GM21528 (cell line): ENCODE measurements at regions not wholly inside any gene's neighbourhood (a gene's known extent, or its start where the extent isn't known, plus 50 kb on each side); places are given as distances from the start of the nearest gene placed in this dataset.
"Not testable (repeated sequence)": the region's sequence is repeated elsewhere in the genome, so short reads cannot be mapped to it uniquely, and the experiment has no call there.

Experiments used
- ATAC-seq: cut with Tn5 transposase; IDR thresholded peaks from one replicate; pipeline ENCODE4 v1.9.1; 2021; ENCODE audit warnings: mild to moderate bottlenecking, moderate library complexity; ENCODE audit not compliant: unreplicated experiment, low FRiP score

DNA sequence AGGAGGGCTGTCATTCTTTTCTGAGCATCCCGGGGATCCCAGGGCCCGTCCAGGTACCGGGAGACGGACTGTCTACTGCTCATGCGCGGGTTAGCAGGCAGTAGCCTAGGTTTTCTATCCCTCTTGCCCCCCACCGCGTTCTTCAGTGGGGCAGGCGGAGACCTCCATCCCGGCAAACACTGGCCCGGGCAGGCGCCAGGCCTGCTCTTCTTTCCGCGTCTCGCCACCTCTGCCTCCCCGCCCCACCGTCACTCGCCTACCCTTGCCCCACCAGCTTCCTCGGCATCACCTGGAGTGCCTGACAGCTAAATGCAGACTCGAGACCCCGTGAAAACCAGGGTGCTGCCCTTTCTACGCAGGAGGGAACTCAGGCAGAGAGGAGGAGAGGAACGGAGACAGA, 1937.7 kb upstream of the DEFB115 start:
- no peak for ATAC-seq

DNA sequence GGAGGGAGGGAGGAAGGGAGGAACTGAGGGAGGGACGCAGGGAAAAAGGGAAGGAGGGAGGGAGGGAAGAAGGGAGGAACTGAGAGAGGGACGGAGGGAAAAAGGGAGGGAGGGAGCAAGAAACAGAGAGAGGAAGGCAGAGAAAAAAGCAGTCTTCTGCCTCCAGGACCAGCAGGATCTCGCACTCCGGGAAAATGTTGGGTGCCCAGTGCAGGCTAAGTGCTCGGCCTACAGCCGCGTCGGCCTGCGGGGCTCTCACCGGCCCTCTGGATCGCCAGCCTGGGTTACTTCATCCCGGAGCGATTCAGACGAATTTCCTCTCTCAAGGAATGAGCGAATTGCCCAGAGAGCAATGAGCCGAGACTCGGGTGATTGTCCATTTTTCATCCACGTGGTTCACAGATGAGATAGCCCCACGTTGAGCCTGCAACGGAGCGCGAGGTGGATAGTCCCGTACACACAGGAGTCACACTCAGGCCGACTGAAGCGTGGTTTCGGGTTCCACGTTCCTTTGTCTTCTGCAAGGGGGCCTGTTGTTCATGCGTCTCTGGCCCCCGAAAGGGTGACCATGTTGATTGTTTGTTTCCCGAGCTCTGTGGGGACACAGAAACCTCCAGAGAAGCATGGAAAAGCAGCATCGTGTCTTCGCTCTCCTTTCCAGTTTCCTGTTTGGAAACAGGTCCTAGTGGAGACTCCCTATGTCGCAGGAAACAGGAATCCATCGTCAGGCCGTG, 1937.1 kb upstream of the DEFB115 start:
- ATAC-seq, result not testable (repeated sequence)

GRCh38 chr20:29323631-29324515, 1933.6 kb upstream of the DEFB115 start:
- not testable (repeated sequence) for ATAC-seq

DNA sequence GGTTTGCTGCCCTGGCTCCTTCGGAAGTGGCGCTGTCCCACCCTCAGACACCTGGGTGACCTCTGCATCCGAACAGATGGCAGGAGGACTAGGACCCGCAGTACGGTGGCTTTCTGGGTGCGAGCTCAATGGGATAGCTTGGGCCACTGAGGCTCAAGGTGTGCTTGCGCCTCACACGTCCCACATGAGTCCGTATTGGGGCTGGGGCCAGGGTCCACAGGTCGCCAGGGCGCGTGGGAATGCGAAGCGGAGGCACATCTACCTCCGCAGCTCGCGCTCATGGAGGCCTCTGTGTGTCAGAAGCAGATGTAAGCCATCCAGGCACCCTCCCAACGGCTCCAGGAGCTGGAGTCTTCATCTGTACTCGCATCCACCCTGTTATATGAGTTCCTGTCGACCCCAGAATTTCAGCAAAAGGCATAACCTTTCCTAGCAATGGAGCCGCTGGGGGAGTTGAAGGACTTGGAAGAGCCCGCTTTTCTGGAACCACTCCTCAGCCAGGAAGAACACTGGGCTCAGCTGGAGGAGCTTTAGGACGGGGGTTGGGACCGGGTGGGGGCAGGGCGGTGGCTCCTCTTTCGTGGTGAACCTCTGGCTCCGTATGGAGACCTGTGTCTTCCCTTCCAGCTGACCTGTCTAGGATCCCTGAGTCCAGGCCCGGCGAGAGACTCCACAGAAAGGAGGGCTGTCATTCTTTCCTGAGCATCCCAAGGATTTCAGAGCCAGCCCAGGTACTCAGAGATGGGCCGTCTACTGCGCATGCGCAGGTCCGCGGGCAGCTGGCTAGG, 1932.8 kb upstream of the DEFB115 start:
- ATAC-seq, result not testable (repeated sequence)

DNA sequence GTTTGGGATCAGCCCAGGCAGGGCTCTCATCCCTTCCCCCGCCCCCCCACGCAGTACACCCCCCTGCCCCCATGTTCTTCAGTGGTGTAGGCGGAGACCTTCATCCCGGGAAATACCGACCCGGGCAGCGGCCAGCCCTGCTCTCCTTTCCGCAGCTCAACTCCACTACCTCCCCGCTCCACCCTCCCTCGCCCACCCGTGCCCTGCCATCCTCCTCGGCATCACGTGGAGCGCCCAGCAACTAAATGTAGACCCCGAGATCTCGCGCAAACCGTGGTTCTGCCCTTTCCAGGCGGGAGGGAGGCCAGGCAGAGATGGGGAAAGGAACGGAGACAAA, 1932.2 kb upstream of the DEFB115 start:
- ATAC-seq, result no peak

- not testable (repeated sequence) for ATAC-seq
Measured at GRCh38 chr20:29325781-29326180, 1931.7 kb upstream of the DEFB115 start.

DNA sequence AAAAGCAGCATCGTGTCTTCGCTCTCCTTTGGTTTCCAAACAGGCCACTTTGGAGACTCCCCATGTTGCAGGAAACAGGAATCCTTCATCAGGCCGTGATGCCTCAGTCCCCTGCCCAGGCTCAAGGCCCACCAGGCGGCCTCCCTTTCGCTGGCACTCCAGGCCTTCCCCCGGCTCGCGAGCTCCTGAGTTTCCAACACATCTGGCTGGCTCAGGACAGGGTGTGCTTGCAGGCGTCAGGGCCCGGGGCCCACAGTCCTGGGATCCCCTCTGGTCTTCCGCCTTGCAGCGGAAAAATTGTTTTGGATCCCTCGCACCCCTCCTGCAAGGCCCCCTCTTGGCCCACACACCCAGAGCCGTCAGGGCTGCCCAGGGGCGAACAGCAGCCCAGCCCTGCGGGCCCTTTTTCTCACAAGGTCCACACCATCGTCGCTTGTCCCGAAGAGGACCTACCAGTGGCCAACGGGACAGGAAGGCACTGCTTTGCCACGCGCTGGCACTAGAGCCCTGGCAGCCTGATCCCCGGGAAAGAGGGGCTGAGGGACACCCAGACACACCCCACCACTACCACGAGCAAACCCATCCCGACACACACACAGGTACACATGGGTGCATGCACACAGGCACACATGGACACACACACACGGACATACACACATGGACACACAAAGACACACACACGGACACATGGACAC, 1930.9 kb upstream of the DEFB115 start:
- ATAC-seq, result no peak

DNA sequence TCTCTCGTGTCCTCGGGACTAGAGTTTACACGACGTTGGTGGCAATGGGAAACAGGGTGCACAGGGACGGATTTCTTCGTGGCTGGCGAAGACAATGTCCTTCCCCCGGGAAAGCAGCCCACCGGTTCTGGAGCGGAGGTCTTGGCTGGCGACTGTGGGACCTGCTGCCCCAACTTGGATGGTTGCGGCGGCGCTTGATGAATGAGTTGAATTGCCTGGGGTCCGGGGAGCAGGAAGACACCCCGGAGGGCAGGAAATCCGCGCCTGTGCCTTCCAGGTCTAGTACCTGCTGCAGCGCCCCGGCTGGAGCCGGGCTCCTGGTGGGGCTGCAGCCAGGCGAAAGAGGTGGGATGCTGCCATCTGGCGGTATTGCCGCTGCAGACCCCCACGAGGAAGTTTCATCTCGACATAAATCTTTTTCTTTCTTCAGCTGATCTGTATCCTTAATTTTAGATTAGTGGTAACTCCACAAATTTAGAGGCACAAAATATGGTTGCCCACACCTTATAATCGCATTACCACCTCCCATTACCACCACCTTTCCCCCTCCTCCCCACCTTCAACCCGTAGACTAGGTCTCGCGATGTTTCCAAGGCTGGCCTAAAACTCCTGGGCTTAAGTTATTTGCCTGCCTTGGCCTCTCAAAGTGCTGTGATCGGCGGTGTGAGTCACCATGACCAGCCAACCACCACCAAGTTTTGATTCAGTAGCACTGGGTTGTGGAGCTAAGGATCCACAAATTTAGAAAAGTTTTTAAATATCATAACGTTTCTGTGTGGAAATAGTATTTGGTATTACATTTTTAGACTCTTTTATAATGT, 1929.7 kb upstream of the DEFB115 start:
- not testable (repeated sequence) for ATAC-seq

DNA sequence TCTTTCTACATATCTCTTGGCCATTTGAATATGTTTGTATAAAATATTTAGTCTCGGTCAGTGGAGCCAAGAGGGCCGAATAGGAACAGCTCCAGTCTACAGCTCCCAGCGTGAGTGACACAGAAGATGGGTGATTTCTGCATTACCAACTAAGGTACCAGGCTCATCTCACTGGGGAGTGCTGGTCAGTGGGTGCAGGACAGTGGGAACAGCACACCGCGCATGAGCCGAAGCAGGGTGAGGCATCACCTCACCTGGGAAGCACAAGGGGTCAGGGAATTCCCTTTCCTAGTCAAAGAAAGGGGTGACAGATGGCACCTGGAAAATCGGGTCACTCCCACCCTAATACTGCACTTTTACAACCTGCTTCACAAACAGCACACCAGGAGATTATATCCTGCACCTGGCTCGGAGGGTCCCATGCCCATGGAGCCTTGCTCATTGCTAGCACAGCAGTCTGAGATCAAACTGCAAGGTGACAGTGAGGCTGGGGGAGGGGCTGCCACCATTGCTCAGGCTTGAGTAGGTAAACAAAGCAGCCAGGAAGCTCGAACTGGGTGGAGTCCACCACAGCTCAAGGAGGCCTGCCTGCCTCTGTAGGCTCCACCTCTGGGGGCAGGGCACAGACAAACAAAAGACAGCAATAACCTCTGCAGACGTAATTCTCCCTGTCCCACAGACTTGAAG, 1926.9 kb upstream of the DEFB115 start:
- ATAC-seq, result not testable (repeated sequence)

DNA sequence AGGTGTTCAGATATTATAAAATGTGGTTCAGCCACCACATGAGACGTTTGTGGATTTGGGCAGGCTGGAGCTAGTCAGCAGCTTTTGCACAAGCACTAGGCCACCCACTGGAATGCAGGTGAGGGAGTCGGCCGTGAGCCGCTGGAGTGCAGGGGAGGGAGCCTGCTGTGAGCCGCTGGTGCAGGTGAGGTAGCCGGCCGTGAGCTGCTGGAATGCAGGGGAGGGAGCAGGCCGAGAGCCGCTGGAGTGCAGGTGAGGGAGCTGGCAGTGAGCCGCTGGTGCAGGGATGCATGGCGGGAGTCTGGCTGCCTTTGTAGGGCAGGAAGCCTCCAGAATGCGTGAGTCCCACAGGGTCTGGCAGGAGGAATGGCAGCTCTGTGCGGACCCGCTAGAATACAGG, 1907.6 kb upstream of the DEFB115 start:
- ATAC-seq, result no peak

- not testable (repeated sequence) for ATAC-seq
Measured at GRCh38 chr20:29375937-29376336, 1881.5 kb upstream of the DEFB115 start.

DNA sequence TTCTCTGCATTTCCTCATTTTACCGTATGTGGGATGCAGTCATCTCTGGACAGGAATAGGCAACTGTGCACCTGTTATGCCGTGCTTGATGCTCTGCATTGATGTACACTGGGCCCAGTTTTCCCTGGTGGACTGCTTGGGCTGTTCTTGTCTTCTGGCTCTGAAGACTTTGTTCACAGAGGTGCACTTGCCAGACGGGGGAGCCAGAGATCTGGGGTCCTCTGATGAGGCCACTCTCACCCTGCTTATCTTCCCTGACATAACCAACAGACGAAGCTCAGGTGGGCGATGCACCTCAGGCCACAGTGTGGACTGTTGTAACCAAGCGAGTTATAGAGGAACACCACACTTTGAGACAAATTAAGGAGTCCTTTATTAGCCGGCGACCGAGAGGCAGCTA, 1864.6 kb upstream of the DEFB115 start:
- not testable (repeated sequence) for ATAC-seq

DNA sequence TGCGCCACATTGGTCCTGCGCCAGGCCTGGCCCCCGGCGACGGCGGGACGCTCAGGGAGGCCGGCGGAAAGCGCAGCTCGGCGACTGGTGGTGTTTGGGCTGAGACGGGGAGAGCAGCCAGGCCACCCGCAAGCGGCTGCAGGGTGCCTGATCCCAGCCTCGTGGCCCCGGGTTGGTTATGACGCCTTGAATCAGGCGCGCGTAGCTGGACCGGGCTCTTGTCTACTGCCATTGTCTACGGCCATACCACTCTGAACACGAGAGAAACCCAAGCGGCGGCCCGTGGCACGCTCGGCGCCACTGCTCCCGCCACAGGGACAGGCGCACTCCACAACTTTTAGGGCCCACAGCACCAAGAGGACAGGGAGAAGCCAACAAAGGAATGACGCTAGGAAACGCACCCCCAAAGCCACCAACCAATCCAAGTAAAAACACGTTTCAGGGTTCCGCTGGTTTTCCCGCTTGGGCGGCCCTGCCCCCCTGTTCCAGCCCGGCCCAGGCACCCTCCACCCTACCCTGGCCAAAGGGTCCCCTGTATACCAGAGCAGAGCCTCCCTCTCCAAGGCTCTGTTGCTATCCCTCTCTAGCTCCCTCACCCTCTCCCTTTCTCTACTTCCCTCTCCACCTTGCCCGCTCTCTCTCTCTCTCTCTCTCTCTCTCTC, 1849.3 kb upstream of the DEFB115 start:
- no peak for ATAC-seq

DNA sequence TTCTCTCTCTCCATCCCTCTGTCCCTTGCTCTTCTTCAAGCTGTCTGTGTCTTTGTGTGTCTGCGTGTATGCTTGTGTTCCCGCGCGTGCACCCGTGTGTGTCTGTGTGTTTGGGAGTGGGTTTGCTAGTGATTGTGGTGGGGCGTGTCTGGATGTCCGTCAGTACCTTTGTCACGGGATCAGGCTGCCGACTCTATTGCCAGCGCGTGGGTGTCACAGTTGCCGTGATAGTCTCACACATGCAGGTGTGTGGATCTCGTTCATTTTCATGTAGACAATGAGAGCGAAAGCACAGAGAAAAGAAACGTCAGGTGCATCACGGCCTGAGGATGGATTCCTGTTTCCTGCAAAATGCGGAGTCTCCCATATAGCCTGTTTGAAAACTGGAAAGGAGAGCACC, 1848.8 kb upstream of the DEFB115 start:
- not testable (repeated sequence) for ATAC-seq

GRCh38 chr20:29409160-29409689, 1848.2 kb upstream of the DEFB115 start:
- ATAC-seq, result not testable (repeated sequence)

DNA sequence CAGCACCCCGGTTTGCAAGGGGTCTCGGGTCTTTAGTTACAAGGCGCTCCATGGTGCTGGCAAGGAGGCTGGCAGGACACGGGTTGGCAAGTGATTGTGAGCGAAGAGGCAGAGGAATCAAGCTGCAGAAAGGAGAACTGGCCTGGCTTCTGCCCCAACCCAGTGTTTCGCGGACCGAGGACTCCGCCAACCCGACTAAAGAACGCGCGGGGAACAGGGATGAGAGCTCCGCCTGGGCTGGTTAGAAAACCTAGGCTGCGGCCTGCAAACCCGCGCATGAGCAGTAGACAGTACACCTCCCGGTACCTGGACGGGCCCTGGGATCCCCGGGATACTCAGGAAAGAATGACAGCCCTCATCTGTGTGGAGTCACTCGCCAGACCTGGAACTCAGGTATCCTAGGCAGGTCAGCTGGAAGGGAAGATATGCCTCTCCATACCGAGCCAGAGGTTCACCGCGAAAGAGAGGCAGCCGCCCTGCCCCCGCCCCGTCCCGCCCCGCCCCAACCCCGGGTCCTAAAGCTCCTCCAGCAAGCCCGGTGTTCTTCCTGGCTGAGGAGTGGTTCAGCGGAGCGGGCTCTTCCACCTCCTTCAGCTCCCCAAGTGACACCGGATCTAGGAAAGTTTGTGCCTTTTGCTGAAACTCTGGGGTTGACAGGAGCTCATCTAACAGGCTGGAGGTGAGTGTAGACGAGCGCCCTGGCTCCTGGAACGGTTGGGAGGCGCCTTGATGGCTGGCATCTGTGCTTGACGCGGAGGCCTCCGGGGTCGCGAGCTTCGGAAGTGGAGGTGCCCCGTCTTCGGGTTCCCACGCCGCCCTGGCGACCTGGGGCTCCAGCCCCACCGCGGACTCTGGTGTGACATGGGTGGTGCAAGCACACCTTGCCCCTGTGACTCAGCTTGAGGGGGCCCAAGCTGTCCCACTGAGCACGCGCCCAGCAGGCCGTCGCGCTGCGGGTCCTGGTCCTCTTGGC, 1847.3 kb upstream of the DEFB115 start:
- ATAC-seq, result no peak

- no peak for ATAC-seq
Measured at GRCh38 chr20:29410806-29411457, 1846.5 kb upstream of the DEFB115 start.
